CD4-positive, alpha-beta T cell treated with Interleukin-17A for 4 hours (primary cell): ENCODE measurements at regions not wholly inside any gene's neighbourhood (a gene's known extent, or its start where the extent isn't known, plus 50 kb on each side); places are given as distances from the start of the nearest gene placed in this dataset.
"Not testable (repeated sequence)": the region's sequence is repeated elsewhere in the genome, so short reads cannot be mapped to it uniquely, and the experiment has no call there.

ENCODE experiments used
- DNase-seq: peaks from one replicate; pipeline ENCODE4 v3.0.0-alpha.2; 2020; ENCODE audit warnings: mixed read lengths

GRCh38 chr6:140478631-140479030, 1104.2 kb upstream of the CITED2 start:
- DNase-seq: no peak

DNA sequence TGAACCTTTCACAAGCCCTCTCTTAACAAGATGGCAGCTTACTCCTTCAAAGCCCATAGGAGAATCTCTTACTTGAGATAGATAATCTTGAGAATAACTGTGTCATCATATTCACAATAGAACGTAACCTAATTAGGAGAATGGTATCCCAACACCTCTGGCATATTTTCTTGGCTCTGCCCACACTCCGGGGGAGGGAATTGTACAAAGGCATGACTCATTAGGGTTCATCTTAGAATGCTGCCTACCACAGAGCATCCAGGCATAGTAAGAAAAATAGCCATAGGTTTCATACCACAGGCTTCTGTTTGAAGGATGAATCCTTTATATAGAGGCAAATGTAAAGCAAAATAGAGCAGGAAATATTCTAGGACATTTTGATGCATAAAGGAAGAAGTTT, 1100.6 kb upstream of the CITED2 start:
- DNase-seq: no peak

DNA sequence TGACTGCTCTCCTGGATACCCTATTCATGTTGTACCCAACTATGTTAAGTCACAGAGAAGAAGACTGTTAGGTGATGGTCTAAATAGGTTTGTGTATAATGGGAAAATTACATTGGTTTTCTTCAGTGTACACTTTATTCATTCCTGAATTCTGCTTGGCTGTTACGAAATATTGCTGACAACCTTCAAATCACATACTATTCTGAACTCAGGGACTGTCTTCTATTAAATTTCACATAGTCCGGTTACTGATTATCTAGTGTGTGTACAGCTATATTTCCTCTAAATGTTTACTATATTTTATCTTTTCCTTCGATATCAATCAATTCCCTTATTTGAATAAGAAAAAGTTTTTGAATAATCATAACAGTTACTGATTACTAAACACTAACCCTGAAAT, 1090.3 kb upstream of the CITED2 start:
- DNase-seq: no peak

DNA sequence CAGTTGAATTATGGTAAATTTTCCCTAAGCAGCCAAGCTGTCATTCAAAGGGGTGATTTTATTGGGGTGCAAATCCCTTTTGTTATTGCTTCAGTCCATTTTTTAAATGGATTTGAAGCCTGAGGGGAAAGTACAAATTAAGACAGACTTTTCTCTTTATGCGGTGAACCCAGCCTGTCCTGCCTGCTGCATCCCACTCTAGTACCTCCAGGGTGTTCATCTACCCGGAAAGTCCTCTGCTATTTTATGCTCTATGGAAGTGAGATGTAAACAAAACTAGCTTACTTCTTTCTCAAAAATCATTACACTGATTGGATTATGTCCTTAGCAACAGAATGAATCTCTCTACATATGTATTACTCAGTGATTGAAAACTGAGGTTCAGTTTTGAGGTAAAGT, 1088.9 kb upstream of the CITED2 start:
- no peak for DNase-seq

- DNase-seq: no peak
Measured at GRCh38 chr6:140462453-140463311, 1088.2 kb upstream of the CITED2 start.

DNA sequence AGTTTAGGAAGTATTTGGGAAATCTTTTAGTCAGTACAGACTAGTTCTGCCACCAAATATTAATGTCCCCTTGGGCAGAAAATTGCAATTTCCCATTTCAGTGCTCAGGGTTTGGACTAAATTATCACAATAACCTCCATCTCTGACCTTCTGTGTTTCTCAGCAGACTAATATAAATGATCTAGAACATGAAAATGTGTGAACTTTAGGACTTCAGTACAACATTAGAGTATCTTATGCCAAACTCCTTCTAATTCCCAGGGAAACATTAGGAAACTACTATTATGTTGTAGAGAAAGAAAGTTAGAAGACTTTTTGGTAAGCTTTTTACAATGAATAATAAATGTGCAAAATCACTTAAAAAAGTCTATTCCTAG, 1087.6 kb upstream of the CITED2 start:
- DNase-seq: no peak

DNA sequence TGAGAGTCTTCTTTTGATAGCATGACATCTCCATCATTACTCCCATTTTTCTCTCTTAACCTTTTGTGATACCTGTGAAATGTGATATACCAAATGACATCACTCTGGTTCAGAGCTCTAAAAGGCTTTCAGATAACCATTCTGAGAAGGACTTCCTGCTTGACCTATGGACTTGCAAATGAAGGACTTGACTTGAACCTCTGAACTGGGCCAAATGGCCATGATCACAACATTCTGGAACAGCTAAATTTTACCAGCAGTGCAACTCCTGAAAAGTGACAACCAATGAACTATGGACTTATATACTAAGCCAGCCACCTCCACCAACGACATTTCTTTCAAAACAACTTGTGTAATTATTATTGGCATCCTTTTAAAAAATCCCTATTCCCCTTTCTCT, 1085.8 kb upstream of the CITED2 start:
- DNase-seq: no peak

DNA sequence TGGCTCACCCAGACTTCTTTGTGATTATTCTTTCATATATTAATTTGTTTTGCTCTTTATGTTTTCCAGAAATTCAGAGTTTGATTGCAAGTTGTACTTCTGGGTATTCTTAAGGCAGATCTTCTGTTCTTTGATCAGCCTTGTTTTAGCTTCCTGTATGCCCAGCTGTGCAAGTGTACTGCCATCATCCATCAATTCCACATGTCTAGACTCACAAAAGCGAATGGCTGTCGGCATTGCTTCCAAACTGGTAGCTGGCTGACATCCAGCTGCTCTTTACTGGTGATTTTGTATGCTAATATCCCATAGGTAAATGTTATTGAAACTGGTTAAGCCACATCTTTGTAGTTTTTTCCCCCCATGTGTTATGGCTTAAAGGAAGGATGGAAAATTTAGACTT, 1084.8 kb upstream of the CITED2 start:
- no peak for DNase-seq

GRCh38 chr6:140446241-140446640, 1071.8 kb upstream of the CITED2 start:
- no peak for DNase-seq

DNA sequence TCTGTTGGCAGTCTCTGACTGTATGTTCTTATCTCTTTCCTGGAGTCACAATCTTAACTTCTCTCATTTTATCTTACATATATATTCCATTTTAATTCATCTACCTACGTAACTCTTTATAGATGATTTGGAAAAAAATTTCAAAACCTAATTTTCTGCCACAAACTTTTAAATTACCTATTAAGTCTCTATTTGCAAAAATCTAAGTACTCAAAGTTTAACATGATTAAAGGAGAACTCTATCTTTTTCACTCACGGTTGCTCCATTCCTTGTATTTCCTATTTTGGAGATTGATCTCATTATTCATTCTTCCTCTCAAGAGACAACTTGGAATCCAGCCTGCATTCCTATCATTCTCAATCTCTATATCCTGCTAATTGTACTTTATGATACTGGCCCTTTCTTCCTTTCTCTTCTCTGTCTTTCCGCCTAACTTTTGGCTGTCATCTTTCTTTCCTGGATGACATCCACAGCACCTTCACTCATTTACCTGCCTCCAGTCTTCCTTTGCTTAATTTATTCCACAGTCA, 1071.1 kb upstream of the CITED2 start:
- no peak for DNase-seq

DNA sequence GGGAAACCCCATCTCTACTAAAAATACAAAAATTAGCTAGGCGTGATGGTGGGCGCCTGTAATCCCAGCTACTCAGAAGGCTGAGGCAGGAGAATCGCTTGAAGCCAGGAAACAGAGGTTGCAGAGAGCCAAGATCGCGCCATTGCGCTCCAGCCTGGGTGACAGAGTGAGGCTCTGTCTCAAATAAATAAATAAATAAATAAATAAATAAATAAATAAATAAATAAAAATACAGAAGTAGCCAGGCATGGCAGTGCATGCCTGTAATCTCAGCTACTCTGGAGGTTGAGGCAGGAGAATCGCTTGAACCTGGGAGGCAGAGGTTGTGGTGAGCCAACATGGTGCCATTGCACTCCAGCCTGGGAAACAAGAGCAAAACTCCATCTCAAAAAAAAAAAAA, 1068.7 kb upstream of the CITED2 start:
- DNase-seq: not testable (repeated sequence)

DNA sequence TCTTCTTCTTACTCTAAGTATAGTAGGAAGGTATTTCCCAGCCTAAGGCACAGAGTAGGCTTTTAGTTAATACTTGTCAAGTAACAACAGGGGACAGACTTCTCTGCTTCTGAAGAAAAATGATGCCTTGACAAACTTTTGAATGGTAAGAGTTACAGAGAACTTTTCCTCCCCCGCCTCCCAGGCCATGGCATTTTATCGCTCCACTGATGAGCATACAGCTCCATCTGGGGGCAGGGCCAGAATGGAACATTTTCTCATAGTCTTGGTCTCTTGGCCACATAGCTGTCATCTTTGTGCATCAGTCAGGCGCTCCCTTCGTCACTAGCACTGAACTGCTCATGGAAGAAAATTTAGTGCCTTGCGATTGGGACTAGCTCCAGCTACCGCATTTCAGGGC, 1066.8 kb upstream of the CITED2 start:
- no peak for DNase-seq

DNA sequence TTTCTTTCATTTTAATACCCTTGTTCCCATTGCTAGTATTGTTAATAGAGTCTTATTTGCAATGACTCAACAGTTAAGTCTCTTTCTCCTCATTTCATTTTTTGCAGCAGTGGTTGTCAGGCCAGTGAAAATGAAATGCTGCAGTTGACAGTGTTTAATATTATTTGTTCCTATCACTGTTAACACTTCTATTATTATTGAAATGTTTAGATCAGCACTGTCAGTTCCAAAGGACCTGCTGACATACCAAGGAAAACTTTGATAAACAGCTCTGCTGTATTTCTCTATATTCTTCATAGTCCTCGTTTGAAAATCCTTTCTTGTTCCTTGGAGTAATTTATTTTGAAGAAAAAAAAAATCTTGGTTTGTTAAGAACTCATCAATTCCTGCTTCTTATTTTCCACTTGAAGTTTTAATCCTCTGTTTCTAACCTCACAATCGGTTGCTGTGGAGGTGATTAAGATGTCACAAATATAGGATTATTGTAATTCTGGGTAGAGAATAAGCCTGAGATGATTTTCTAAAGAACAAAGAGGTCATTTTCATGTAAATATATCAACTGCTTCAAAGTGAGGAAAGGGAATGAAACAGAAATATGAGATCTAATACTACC, 1065.9 kb upstream of the CITED2 start:
- no peak for DNase-seq

DNA sequence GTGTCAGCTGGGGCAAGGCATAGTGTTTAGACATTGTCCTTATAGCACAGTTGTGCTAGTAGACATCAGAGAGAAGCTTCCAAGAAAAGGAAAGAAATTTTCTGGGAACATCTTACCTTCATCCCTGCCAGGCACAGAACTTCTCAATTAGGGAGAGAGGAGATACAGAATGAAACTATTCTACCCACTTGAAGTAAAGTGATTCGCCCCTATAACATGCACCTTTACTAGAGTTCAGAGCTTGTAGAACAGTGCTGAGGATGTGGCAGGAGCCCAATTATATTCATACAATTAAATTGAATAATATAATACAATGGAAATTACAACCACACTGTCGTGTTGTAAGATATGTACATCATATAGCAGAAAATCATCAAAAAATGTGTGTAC, 1063.9 kb upstream of the CITED2 start:
- DNase-seq: no peak

GRCh38 chr6:140437619-140438345, 1063.3 kb upstream of the CITED2 start:
- DNase-seq: no peak

DNA sequence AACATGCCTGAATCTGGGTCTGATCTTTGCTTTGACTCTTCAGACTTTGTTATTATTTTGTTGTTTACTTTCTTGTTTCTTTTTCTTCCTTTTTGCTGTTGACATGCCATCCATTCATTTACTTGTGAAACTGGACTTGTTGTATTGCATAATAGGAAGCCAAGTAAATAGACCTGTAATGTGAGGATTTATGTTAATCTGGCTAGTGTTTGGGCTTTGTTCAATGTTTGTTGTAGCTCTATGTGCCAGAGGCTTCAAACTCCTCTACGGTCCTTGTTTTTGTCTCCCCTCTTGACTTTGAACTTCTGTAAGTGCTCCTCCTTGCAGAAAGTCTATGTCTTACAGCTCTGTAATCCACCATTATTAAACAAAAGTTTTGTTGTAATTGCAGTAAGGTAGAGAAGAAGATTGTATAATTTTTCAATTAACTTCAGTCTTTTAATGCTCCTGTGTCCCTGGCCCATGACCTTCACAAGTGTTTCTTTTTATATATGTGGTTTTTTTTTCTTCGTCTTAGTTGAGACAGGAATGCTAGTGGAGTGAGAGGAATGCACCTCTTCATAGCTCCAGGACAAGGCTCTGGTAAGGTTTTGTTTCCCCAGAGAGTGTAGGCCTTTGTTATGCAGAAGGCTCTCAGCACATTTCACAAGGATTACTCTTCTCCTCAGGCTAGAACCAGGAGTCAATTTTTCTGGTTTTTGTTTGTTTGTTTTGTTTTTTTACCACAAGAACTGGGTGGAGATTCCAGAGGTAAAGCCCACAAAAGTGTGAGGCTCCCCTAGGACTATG, 1061.8 kb upstream of the CITED2 start:
- no peak for DNase-seq

GRCh38 chr6:140434761-140435160, 1060.3 kb upstream of the CITED2 start:
- DNase-seq: no peak

DNA sequence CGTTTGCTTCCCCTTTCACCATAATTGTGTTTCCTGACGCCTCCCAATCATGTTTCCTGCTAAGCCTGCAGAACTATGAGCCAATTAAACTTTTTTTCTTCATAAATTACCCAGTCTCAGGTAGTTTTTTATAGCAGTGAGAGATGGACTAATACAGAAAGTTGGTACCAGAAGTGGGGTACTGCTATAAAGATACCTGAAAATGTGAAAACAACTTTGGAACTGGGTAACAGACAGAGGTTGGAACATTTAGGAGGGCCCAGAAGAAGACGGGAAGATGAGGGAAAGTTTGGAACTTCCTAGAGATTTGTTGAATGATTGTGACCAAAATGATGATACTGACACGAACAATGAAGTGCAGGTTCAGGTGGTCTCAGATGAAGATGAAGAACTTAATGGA, 1058.6 kb upstream of the CITED2 start:
- no peak for DNase-seq

GRCh38 chr6:140427842-140428241, 1053.4 kb upstream of the CITED2 start:
- no peak for DNase-seq

DNA sequence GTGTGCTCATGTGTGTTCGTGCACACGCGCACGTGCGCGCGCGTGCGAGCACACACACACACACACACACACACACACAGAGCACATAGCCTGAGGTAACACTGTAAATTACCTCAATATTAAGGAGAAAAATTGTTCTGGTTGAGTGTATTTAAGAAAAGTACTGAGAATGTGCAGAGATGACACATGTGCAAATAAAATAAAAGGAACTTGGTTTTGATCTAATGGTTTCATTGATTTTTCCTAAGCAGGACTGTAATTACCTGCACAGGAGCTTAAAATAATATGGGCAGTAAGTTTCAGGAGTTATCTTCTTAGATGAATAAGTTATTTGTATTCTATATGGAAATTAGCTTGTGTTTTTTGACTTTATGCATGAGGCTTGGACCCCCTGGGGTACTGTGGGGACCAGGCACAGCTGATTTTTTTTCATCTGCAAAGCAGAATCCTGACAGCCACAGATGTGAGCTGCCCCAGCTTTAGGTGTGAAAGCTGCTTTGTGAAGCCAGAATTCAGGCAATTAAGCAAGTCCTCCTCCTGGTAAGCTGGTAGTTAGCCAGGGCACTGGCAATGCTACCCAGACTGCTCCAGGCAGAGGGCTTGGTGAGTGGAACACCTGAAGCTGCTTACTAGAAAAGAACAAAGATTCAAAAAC, 1040.6 kb upstream of the CITED2 start:
- DNase-seq: no peak

GRCh38 chr6:140403020-140403419, 1028.6 kb upstream of the CITED2 start:
- DNase-seq: no peak

GRCh38 chr6:140401761-140402160, 1027.3 kb upstream of the CITED2 start:
- DNase-seq: no peak
